Stimulated activated CD4-positive, alpha-beta T cell treated with anti-CD3 and anti-CD28 coated beads, TNF-alpha, amount 100 ng/mL, for 4 hours (primary cell): ENCODE measurements at regions not wholly inside any gene's neighbourhood (a gene's known extent, or its start where the extent isn't known, plus 50 kb on each side); places are given as distances from the start of the nearest gene placed in this dataset.
"Not testable (repeated sequence)": the region's sequence is repeated elsewhere in the genome, so short reads cannot be mapped to it uniquely, and the experiment has no call there.

Source experiments
- DNase-seq, 3 experiments: peaks; one replicate each; pipeline ENCODE4 v3.0.0-alpha.2; 2020; ENCODE audit warnings: low read depth in 3 of 3

DNA sequence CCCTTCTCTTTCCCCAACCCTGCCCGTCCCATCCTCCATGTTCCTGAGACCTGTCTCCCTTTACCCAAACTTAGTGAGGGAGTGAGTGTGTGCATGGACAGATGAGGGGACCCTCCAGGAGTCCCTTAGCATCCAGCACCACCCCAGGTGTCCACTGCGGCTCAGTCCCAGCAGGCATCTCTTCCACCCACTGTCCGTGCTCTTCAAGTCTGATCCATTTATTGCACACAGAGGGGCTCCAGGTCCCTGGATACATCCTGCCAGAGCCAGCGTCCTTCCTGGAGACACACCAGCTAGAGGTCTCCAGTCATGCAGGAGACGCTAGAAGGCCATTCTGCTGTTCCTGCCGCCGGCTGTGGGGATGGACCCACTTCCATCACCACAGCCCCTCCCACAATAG, 239.2 kb downstream of the ADGRD1 start:
- DNase-seq: no peak

- DNase-seq: no peak
Observed at GRCh38 chr12:131194166-131194565, 240.5 kb downstream of the ADGRD1 start.

- no peak for DNase-seq
Observed at GRCh38 chr12:131195796-131196195, 242.1 kb downstream of the ADGRD1 start.

GRCh38 chr12:131196220-131196619, 242.5 kb downstream of the ADGRD1 start:
- DNase-seq: no peak

- DNase-seq: no peak
Observed at GRCh38 chr12:131197490-131197889, 243.8 kb downstream of the ADGRD1 start.

DNA sequence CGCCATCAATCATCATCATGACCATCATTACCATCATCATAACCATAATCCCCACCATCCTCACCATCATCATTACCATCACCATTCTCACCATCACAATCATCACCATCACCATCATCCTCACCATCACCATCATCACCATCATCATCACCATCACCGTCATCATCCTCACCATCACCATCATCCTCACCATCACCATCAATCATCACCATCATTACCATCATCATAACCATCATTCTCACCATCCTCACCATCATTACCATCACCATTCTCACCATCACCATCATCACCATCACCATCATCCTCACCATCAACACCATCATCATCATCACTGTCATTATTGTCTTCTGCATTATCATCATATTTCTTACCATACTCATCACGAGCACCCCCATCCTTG, 245.5 kb downstream of the ADGRD1 start:
- no peak for DNase-seq

DNA sequence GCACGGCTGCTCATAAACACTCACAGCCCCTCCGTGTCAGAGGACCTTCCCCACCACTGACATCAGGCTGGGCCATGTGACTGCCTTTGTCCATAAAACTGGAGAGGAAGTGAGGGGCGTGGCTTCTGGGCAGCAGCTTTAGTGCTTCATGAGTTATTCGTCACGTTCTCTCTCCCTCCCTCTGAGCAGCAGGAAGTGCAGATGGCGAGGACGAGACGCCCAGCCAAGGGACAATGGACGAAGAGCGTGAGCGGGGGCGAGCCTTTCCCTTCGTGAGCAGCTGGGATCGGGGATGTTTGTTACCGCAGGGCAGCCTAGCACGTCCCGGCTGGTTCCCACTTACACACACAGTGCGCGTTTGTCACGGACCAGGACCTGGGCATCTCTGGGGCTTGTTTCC, 248.2 kb downstream of the ADGRD1 start:
- not testable (repeated sequence) for DNase-seq

GRCh38 chr12:131202592-131203378, 249.1 kb downstream of the ADGRD1 start:
- no peak for DNase-seq

DNA sequence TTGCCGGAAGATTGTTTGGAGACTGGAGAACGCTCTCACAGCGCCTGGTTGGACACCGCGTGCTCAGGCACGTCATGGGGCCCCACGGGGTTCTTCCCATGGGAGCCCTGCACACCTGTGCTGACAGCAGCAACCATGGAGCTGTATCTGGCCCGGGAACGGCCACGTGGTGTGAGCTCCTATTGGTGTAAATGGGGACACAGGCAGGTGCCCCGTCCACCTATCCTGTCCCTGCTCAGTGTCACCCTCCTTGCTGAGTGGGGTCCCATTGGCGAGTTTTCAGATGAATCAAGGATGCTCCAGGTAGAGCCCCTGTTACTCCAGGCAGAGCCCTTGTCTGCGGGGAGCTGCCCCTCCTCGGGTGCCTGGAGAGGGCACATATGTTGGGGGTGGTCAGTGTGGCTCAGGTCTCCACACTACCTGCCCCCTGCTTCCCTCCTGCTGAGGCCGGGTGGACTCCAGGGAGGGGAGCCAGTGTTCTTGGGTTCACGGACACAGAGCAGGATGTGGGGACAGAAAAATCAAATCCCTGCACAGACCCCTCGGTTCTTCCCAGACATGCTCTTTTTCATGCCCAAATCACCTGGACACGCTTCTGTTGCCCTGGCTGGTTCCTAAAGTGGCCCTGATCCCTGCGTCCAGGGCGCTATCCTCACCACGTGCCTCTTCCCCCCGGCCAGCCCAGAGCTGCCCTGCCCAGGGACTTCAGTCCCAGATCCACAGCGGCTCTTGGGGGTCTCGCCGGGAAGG, 250.1 kb downstream of the ADGRD1 start:
- DNase-seq: no peak

GRCh38 chr12:131204416-131205274, 250.9 kb downstream of the ADGRD1 start:
- DNase-seq: no peak

GRCh38 chr12:131205275-131205933, 251.7 kb downstream of the ADGRD1 start:
- not testable (repeated sequence) for DNase-seq

DNA sequence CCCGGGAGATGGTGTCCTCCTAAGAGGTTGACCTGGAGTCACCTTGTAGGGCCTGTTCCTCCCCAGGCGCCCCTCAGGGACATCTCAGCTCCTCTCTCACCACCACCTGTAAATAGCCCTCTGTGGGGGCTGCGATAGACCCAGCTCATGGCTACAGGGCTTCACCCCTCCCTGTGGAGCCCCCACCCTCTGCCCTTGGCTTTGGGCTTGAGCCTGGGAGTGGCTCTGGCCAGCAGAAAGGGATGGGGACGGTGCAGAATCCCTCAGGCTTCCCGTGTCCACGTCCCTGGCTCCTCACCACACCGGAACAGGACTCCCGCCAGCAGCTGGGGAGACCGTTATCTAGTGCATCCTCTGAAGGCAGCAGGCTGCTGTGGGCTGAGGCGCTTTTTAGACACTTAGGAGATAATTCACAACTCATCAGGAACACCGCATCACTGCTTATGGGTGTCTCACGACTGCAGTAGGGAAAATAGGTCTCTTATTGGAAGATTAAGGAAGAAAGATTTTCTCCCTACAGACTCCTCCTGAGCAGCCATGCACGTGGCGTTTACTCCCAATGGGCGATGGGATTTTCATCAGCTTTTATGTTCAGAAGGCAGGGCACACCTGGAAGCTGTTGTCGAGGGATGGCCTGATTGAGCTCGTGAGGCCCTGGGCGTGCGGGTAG, 253.1 kb downstream of the ADGRD1 start:
- not testable (repeated sequence) for DNase-seq

GRCh38 chr12:131207300-131207660, 253.6 kb downstream of the ADGRD1 start:
- not testable (repeated sequence) for DNase-seq

GRCh38 chr12:131207841-131208240, 254.1 kb downstream of the ADGRD1 start:
- DNase-seq: not testable (repeated sequence)

- no peak for DNase-seq
Observed at GRCh38 chr12:131208425-131208824, 254.7 kb downstream of the ADGRD1 start.

- no peak for DNase-seq
Observed at GRCh38 chr12:131209082-131210070, 255.7 kb downstream of the ADGRD1 start.

- DNase-seq: no peak
Observed at GRCh38 chr12:131210506-131211339, 257.0 kb downstream of the ADGRD1 start.

GRCh38 chr12:131211340-131211938, 257.7 kb downstream of the ADGRD1 start:
- no peak for DNase-seq
